NT2/D1 (cell line): ENCODE measurements at regions not wholly inside any gene's neighbourhood (a gene's known extent, or its start where the extent isn't known, plus 50 kb on each side); places are given as distances from the start of the nearest gene placed in this dataset.

Experiments
- SUZ12 ChIP-seq: IDR thresholded peaks from 2 replicates; pipeline ENCODE4 v1.6.1; 2011; ENCODE audit not compliant: insufficient read length, insufficient read depth; ENCODE audit errors: extremely low read depth
- YY1 ChIP-seq: IDR thresholded peaks from 2 replicates; pipeline ENCODE4 v1.6.1; 2011; ENCODE audit not compliant: insufficient read length, insufficient read depth
- ZNF274 ChIP-seq: IDR thresholded peaks from 2 replicates; pipeline ENCODE4 v1.6.1; 2011; ENCODE audit warnings: mild to moderate bottlenecking, low read depth, low read length

DNA sequence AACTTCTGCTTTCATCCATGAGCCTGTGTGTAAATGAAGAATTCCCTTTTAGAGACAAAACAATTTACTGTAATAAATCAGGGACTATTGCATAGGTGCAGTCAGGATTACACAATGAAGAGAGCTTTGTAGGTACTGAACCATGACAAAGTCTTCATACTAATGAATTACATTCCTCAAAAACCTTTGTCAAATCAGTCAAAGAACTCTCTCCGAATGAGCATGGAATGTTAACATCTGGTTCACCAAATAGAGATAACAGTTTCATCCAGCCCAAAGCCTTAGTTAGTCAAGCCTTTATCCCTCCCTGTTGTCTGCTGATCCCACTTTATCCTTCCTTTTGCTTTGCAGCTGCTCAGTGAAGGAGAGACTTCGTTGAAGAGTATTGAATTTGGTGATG lies 62.9 kb upstream of the DMRTA1 start:
- TF ChIP-seq SUZ12 (no peak), ZNF274 (no peak), YY1 (no peak)
